ENCODE measurements at regions not wholly inside any gene's neighbourhood (a gene's known extent, or its start where the extent isn't known, plus 50 kb on each side); places are given as distances from the start of the nearest gene placed in this dataset.

DNA sequence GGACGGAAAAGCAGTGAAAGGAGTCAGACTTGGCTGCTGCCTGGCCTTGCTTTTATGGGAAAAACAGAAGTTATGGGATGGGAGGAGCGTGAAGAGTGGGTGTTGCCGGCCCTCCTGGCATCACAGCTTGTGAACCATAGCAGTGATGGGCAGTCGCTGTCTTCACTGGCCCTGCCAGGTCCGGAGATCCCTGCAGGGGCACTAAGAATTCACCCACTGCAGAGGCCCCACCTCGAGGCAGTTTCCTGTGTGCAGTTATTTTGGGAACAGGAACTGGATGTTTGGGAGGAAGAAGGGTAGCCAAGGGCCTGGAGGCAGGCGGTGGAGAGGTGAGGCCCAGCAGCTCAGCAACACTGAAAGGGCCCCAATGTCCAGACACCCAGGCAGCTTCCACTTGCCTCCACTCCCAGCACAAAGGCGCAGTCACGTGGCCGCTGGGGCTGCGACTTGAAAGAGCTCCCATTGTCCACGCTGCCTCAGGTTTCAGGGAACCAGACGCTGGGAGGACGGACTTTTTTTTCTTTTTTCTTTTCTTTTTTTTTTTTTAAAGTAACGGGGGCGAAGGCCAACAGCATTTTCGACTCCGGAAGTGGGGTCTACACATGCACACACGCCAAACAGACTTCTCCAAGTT lies 255.6 kb downstream of the ZNF621 start:
- H3K27ac Mint-ChIP-seq, result no peak overlapping the region
- peaks cover 4% of the 10 kb centered on the region for H3K4me1 Mint-ChIP-seq
- TF ChIP-seq, protein P1, sequence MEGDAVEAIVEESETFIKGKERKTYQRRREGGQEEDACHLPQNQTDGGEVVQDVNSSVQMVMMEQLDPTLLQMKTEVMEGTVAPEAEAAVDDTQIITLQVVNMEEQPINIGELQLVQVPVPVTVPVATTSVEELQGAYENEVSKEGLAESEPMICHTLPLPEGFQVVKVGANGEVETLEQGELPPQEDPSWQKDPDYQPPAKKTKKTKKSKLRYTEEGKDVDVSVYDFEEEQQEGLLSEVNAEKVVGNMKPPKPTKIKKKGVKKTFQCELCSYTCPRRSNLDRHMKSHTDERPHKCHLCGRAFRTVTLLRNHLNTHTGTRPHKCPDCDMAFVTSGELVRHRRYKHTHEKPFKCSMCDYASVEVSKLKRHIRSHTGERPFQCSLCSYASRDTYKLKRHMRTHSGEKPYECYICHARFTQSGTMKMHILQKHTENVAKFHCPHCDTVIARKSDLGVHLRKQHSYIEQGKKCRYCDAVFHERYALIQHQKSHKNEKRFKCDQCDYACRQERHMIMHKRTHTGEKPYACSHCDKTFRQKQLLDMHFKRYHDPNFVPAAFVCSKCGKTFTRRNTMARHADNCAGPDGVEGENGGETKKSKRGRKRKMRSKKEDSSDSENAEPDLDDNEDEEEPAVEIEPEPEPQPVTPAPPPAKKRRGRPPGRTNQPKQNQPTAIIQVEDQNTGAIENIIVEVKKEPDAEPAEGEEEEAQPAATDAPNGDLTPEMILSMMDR (IDR thresholded peaks at IDR 0.05; ENCODE audit: unreplicated experiment), result no peak
- no peaks in the 10 kb centered on the region for H3K27me3 Mint-ChIP-seq (ENCODE audit: low read depth)
- no peak for DNase-seq (ENCODE audit: low spot score in 2 of 2, unreplicated experiment in 2 of 2)
- no peak overlapping the region for H3K4me3 Mint-ChIP-seq
- H3K36me3 Mint-ChIP-seq, result no peaks in the 10 kb centered on the region
- no peaks in the 10 kb centered on the region for H3K9me3 Mint-ChIP-seq

DNA sequence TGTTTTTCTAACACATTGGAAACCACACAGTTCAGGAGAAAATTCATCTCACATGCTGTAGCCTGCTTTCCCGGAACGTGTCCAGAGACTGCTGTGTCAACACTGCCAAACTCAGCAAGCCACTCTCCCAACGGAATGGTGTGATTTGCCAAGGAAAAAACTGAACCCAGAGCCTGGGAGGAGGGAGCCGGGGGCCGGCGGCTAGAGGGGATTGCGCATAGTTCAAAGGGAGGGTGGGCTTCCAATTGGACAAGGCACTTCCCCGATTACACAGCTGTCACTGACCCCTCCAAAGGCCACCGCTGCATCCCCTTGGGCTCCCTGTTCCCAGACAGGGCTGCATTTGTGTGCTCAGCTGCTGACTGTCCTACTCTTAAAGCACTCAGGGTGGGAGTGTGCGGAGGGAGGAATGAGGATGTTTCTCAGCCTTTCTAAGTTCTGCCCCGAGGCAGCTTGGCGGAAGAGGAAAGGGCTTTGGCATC lies 256.2 kb downstream of the ZNF621 start:
- peaks cover 2% of the 10 kb centered on the region for H3K4me1 Mint-ChIP-seq
- H3K27ac Mint-ChIP-seq, result no peak overlapping the region
- DNase-seq (ENCODE audit: low spot score in 2 of 2, unreplicated experiment in 2 of 2), result no peak

DNA sequence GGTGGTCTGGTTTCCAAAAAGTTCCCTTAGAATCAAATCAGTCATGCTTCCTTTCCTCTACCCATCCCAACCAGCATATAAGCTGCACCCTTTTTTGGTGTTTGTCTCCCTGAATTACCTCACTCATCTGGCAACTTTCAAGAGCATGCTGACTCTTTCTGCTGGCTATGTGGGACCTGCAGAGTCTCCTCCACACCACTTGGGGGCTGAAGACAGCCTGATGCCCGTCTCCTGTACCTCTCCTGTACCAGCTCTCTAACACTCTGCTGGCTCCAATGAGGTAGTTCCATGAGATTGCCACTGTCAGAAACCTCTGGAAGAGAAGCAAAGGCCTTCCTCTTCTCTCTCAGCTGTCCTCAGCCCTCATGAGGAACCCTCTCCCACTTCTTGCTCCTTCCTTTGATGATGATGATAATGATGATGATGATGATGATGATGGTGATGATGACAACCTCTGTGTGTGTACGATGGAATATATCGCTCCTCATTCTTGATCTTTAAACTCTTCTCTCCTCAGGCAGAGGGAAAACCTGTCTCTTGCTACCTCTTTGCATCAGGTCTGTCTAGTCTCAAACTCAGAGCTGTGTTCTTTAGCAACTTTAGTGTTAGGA lies 257.5 kb downstream of the ZNF621 start:
- no peak for DNase-seq (ENCODE audit: low spot score in 2 of 2, unreplicated experiment in 2 of 2)

More for the DNA sequence above, 256.2 kb downstream of the ZNF621 start:
- Mint-ChIP-seq H3K9me3 (no peaks in the 10 kb centered on the region), H3K4me3 (no peak overlapping the region), H3K36me3 (no peaks in the 10 kb centered on the region), H3K27me3 (ENCODE audit: low read depth) (no peaks in the 10 kb centered on the region)
- TF ChIP-seq, protein P1 (IDR thresholded peaks at IDR 0.05; ENCODE audit: unreplicated experiment), result no peak

DNA sequence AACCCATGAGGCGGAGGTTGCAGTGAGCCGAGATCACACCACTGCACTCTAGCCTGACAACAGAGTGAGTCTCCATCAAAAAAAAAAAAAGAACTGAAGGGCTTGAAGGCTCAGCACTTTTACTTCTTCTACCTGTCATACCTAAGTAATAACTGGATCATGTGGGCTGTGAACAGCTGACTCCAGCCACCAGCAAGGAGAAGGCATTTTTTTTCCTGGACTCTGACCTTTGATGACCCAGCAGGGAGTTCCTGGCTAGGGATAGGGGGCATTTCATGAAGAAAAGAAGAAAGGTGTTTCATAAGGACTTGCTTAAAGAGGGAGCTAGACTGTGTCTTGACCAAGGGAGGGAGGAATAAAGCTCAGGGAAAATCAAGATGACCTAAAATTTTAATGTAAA lies 266.0 kb downstream of the ZNF621 start:
- TF ChIP-seq, protein P1 (IDR thresholded peaks at IDR 0.05; ENCODE audit: unreplicated experiment), result no peak
- Mint-ChIP-seq H3K27ac (no peak overlapping the region), H3K36me3 (no peaks in the 10 kb centered on the region), H3K4me1 (no peaks in the 10 kb centered on the region), H3K4me3 (no peak overlapping the region), H3K27me3 (ENCODE audit: low read depth) (no peaks in the 10 kb centered on the region), H3K9me3 (peaks cover 12% of the 10 kb centered on the region)
- no peak for DNase-seq (ENCODE audit: low spot score in 2 of 2, unreplicated experiment in 2 of 2)

More for the DNA sequence above, 257.5 kb downstream of the ZNF621 start:
- Mint-ChIP-seq H3K27ac (no peak overlapping the region), H3K4me3 (no peak overlapping the region), H3K27me3 (ENCODE audit: low read depth) (no peaks in the 10 kb centered on the region), H3K36me3 (no peaks in the 10 kb centered on the region), H3K4me1 (peaks cover 2% of the 10 kb centered on the region), H3K9me3 (peaks cover 5% of the 10 kb centered on the region)
- TF ChIP-seq, protein P1 (IDR thresholded peaks at IDR 0.05; ENCODE audit: unreplicated experiment), result no peak

DNA sequence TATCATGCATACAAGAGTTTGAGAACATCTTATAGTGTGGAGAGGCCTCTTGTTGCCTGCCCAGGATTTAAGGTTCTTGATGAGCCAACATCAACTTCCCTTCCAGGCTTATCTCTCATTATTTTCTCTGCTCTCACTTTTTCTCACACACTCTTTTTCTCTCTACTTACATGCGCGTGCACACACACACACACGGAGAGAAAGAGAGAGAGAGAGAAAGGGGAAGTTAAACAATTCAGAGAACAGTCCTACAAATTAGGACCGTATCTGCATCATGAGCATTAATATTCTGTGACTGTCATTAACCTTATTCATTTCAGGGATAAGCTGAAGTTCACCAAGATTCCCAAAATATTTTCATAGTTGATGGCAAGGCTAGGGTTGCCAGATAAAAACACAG lies 269.0 kb downstream of the ZNF621 start:
- H3K4me3 Mint-ChIP-seq, result no peak overlapping the region
- DNase-seq (ENCODE audit: low spot score in 2 of 2, unreplicated experiment in 2 of 2), result no peak
- H3K9me3 Mint-ChIP-seq, result peaks cover 4% of the 10 kb centered on the region
- H3K27me3 Mint-ChIP-seq (ENCODE audit: low read depth), result no peaks in the 10 kb centered on the region
- TF ChIP-seq, protein P1 (IDR thresholded peaks at IDR 0.05; ENCODE audit: unreplicated experiment), result no peak
- H3K36me3 Mint-ChIP-seq, result no peaks in the 10 kb centered on the region
- no peaks in the 10 kb centered on the region for H3K4me1 Mint-ChIP-seq
- H3K27ac Mint-ChIP-seq, result no peak overlapping the region
